HG03558 (cell line): ENCODE measurements at regions not wholly inside any gene's neighbourhood (a gene's known extent, or its start where the extent isn't known, plus 50 kb on each side); places are given as distances from the start of the nearest gene placed in this dataset.
"Not testable (repeated sequence)": the region's sequence is repeated elsewhere in the genome, so short reads cannot be mapped to it uniquely, and the experiment has no call there.

ENCODE experiments used
- ATAC-seq: cut with Tn5 transposase; IDR thresholded peaks from one replicate; pipeline ENCODE4 v1.9.1; 2021; ENCODE audit warnings: moderate number of reproducible peaks; ENCODE audit not compliant: unreplicated experiment; ENCODE audit errors: extremely low read depth

DNA sequence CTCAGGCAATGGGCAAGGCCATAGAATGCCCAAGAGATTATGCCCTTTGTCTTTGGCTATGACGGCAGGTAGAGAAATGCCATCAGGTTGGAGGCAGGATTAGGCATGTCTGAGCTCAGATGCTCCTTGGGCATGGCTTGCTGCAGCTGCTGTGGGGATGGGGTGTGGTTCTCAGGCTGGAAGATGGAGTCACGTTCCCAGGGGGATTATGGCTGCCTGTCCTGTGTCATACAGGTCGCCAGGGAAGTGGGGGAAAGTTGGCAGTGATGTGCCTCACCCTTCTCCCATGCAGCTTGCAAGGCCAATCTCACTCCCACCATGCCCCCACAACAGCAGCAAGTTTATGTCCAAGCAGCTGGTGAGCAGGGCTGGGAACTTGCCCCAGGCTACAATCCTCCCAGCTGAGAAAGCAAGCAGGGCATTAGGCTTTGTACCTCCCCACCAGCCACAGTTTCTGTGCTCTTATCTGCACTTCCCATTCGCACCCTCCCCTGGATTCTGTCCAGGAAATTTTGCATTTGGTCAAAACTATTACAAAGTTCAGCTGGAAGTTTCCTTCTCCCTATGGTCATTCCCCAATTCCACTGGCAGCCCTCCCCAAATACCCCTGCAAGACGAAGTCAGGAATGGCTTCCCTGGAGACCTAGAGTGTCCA, 1788.0 kb upstream of the NUDT12 start:
- ATAC-seq, result no peak

DNA sequence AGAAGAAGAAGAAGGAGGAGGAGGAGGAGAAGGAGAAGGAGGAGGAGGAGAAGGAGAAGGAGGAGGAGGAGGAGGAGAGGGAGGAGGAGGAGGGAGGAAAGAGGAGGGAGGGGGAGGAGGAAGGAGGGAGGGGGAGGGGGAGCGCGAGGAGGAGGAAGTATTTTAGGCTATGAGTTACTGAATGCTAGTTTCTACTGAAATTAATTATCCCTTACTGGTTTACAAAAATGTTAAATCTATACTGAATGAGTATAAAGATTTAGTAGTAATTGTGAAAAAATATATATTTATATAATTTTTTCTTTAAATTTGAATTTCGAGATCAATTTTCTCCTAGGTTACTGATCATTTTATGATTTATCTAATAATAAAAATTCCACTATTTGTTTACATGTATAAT, 1769.0 kb upstream of the NUDT12 start:
- no peak for ATAC-seq

- ATAC-seq, result no peak
Observed at GRCh38 chr5:105330185-105330584, 1767.6 kb upstream of the NUDT12 start.

DNA sequence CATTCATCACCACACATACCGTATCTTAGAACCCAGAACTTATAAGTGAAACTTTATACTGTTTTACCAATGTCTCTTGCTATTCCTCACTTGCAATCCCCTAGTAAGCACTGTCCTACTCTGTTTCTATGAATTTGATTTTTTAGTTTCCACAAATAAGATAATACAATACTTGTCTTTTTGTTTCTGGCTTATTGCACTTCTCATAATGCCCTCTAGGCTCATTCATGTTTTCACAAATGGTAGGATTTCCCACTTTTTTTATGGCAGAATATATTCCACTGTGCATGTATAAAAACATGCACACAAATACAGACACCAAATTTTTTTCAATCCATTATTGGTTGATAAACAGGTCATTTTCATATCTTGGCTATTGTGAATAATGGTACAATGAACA, 1742.3 kb upstream of the NUDT12 start:
- no peak for ATAC-seq

GRCh38 chr5:105288946-105289345, 1726.4 kb upstream of the NUDT12 start:
- ATAC-seq, result no peak

DNA sequence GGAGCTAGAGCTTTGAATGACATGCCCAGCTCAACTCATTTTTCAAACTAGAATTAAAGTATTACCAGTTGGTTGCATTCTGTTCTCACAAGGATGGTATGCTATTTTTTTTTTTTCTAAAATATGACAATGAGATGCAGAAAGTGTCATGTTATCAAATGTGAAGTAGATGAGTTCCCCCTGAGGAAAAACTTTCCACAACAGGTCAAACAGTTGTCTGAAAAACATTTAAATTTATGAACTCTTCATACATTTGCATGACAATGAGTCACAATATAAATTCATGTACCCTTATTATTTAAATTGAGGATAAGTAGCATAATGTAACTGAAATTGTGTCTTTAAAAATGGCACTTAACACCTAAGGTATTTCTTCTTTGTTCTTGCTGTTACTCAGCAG, 1720.5 kb upstream of the NUDT12 start:
- no peak for ATAC-seq

- no peak for ATAC-seq
Observed at GRCh38 chr5:105274079-105274478, 1711.5 kb upstream of the NUDT12 start.

GRCh38 chr5:105263515-105263914, 1700.9 kb upstream of the NUDT12 start:
- ATAC-seq, result no peak

- no peak for ATAC-seq
Observed at GRCh38 chr5:105259581-105260217, 1697.1 kb upstream of the NUDT12 start.

DNA sequence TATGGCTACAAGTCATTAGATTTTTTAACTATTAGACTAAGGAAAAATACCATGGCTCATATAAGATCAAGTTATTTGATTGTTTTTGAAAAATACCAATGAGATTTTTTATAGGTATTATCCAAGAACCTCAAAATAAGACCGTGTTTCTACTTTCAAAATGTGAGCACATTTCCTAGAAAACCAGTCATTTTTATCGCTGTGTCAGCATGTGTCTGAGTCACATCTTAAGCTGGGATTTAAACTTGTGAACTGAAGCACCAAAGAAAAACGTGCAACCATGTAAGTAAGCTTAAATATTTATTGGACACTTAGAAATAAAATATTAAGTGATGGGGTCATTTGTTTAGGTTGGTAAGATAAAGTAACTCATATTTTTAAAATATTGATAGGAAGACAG, 1676.0 kb upstream of the NUDT12 start:
- no peak for ATAC-seq

DNA sequence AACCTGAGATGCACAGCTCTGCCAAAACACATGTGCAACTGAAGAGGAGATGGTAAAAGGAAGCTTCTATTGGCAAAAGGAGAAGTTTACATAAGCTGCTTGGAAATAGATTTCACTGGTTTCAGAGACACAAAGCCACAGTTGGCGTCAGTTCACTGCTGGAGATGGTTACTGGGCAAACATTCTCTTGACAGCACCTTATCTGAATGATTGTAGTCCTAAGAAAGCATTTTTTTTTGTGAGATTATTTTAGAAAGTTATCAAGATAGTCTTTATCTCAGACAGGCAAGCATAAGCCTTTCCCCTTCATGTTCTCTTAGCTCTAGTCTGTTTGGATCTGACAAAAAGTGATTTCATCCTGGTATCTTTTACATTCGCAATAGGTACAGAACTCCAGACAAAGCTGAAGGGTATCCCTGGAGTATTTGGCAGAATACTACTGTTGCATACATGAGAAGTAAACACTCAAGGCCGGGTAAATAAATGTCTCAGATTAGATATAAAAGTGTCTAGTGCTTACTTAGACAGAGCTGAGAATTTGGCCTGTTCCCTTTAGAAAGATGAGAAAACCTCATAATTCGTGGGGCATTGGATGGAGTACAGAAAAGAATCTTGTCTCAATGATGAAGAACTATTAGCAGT, 1668.0 kb upstream of the NUDT12 start:
- no peak for ATAC-seq

DNA sequence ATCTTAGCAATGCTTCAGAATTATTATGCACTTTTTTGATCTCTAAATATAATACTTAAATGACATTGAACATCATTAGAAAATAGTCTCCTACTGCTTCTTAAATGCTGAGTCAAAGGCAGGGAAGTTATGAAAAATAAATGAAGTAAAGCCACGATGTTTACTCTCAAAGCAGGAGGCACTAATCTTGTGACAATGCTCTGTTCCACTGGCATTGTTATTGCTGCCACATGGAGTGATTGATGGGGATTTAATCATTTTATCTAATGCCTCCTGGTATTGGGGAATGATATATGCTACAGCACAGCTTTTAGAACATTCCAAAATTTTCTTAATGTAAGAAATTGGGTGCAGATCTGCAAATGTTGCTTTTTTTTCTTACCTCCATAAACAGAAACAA, 1655.4 kb upstream of the NUDT12 start:
- no peak for ATAC-seq

- no peak for ATAC-seq
Observed at GRCh38 chr5:105213078-105213477, 1650.5 kb upstream of the NUDT12 start.

DNA sequence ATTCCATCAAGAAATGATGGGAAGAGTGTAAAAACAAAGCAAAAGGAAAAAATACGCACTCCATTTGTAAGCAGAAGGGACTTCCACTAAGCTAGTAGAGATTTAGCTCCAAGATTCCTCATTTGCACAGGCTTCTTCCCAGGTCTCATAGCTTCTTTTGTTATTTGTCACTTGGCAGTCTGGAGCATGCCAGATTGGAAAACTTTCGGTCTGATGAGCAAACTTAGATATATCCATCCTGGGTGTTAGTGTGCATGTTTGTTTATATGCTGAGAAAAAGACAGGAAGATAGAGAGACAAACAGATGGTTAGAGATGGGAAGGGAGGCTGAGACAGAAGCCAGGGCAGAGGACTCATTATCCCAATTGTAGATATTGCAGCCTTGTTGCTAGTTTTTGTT, 1644.5 kb upstream of the NUDT12 start:
- ATAC-seq, result no peak

DNA sequence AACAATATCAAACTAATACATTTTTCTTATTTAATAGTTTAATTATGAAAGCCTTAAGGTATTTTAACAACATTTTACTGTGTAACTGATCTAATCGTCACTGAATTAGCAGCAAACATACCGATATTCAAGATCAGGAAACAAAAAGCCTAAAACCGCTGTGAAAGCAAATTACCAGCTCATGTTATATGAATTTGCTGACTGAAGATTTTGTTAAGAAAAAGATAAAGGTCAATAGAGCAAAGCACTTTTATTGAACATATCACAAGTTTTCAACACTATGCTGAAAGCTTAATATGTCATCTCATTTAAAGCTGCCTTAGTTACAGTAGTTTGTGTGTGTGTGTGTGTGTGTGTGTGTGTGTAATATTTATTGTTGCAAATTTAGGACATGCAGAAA, 1634.9 kb upstream of the NUDT12 start:
- ATAC-seq, result no peak

- no peak for ATAC-seq
Observed at GRCh38 chr5:105195765-105196164, 1633.2 kb upstream of the NUDT12 start.

GRCh38 chr5:105172918-105173317, 1610.3 kb upstream of the NUDT12 start:
- ATAC-seq, result no peak

GRCh38 chr5:105168806-105169205, 1606.2 kb upstream of the NUDT12 start:
- no peak for ATAC-seq

- no peak for ATAC-seq
Observed at GRCh38 chr5:105167092-105167491, 1604.5 kb upstream of the NUDT12 start.

GRCh38 chr5:105163547-105163946, 1601.0 kb upstream of the NUDT12 start:
- ATAC-seq, result no peak

DNA sequence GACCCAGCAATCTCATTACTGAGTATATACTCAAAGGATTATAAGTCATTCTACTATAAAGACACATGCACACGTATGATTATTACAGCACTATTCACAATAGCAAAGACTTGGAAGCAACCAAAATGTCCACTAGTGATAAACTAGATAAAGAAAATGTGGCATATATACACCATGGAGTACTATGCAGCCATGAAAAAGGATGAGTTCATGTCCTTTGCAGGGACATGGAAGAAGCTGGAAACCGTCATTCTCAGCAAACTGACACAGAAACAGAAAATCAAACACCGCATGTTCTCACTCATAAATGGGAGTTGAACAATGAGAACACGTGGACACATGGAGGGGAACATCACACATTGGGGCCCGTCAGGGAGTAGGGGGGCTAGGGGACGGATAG, 1600.0 kb upstream of the NUDT12 start:
- not testable (repeated sequence) for ATAC-seq

- ATAC-seq, result no peak
Observed at GRCh38 chr5:105158526-105158925, 1595.9 kb upstream of the NUDT12 start.
